ENCODE measurements at regions not wholly inside any gene's neighbourhood (a gene's known extent, or its start where the extent isn't known, plus 50 kb on each side); places are given as distances from the start of the nearest gene placed in this dataset.
A peak's percentile ranks its signal among the peaks of the same experiment; 100 is the strongest.

DNA sequence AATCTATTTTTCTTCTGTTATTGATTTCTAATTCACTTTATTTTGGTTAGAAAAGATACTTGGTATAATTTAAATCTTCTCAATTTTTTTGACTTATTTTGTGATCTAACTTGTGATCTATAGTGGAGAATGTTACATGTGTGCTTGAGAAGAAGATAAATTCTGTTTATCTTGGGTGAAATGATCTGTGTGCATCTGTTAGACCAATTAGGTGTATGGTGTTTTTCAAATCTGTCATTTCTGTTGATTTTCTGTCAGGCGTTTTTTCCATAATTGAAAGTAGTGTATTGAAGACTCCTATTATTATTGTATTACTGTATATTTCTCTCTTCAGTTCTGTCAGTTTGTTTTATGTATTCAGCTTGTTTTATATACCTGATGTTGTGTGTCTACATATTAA lies 1668.3 kb downstream of the PLA2G4A start:
- H3K27ac ChIP-seq (ENCODE audit: low read length), result no peak overlapping the region
- no peak for DNase-seq

DNA sequence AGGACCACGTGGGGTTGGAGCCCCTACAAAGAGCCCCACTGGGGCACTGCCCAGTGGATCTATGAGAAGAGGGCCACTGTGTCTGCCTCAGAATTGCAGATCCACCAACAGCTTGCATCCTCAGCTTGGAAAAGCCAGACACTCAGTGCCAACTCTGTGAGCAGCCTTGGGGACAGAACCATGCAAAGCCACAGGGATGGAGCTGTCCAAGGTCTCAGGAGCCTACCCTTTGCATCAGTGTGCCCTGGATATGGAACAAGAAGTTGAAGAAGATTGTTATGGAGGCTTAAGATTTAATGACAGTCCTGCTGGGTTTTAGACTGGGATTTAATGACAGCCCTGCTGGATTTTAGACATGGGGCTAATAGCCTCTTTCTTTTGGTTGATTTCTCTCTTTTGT lies 1670.9 kb downstream of the PLA2G4A start:
- 67% methylated on average over 1 of the region's 1 CpG for WGBS (ENCODE audit: insufficient coverage)
- no peak for DNase-seq

More for the DNA sequence above, 1668.3 kb downstream of the PLA2G4A start:
- Histone ChIP-seq H3K4me3 (ENCODE audit: low read length) (no peak overlapping the region), H3K27me3 (ENCODE audit: control insufficient read depth, insufficient read depth, low read length) (no peaks in the 10 kb centered on the region), H3K4me1 (ENCODE audit: control insufficient read depth, insufficient read depth, low read length) (no peaks in the 10 kb centered on the region), H3K9me3 (replicated peaks; ENCODE audit: control insufficient read depth, low read depth, low read length) (peaks cover 6% of the 10 kb centered on the region), H3K36me3 (ENCODE audit: control insufficient read depth, insufficient read depth, low read length) (no peaks in the 10 kb centered on the region)
- no CpG with 5 or more reads among the region's 1 CpG for WGBS (ENCODE audit: insufficient coverage)

DNA sequence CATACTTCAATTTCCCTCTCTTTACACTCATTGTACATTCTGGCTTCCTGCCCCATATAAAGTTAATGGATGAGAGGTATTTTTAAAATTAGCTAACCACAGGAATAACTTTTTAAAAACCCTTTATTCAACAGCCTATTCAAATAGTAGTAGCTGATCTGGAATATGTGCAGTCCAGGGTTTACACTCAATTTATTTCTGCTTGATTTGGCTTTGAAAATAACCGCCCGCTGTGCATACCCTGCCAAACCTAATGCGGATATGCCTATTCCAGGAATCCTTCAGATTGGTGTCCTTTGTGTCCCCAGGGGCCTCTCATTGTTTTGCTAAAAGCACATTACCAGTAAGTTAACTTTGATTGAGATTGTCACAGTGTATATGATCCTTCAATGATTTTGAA lies 1686.2 kb downstream of the PLA2G4A start:
- DNase-seq, result peak; percentile 1
- no CpG with 5 or more reads among the region's 3 CpGs for WGBS (ENCODE audit: insufficient coverage)
- Histone ChIP-seq H3K4me1 (ENCODE audit: control insufficient read depth, insufficient read depth, low read length) (no peaks in the 10 kb centered on the region), H3K27ac (ENCODE audit: low read length) (no peak overlapping the region), H3K9me3 (replicated peaks; ENCODE audit: control insufficient read depth, low read depth, low read length) (no peaks in the 10 kb centered on the region), H3K27me3 (ENCODE audit: control insufficient read depth, insufficient read depth, low read length) (no peaks in the 10 kb centered on the region), H3K4me3 (ENCODE audit: low read length) (no peak overlapping the region), H3K36me3 (ENCODE audit: control insufficient read depth, insufficient read depth, low read length) (no peaks in the 10 kb centered on the region)

More for the DNA sequence above, 1670.9 kb downstream of the PLA2G4A start:
- Histone ChIP-seq H3K27me3 (ENCODE audit: control insufficient read depth, insufficient read depth, low read length) (no peaks in the 10 kb centered on the region), H3K4me1 (ENCODE audit: control insufficient read depth, insufficient read depth, low read length) (no peaks in the 10 kb centered on the region), H3K9me3 (replicated peaks; ENCODE audit: control insufficient read depth, low read depth, low read length) (peaks cover 6% of the 10 kb centered on the region), H3K4me3 (ENCODE audit: low read length) (no peak overlapping the region), H3K27ac (ENCODE audit: low read length) (no peak overlapping the region), H3K36me3 (ENCODE audit: control insufficient read depth, insufficient read depth, low read length) (no peaks in the 10 kb centered on the region)

DNA sequence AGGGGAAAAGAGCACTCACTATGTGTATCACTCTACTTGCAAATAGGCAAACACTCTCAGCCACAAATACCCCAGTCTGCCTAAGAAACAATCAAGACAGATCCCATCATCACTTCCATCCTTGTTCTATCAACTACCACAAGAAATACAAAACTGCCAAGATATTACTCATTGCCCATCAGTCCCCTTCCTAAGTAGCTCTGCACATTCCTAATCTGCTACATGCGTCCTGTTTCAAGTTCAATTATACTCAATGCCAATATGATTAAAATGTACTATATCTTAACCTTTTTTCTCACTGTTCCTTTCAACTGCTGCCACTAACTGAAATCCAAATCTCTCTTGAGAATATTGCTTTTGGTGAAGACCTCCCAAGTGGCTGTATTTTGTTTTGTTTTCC lies 1688.4 kb downstream of the PLA2G4A start:
- Histone ChIP-seq H3K9me3 (replicated peaks; ENCODE audit: control insufficient read depth, low read depth, low read length) (no peaks in the 10 kb centered on the region), H3K36me3 (ENCODE audit: control insufficient read depth, insufficient read depth, low read length) (no peaks in the 10 kb centered on the region), H3K4me1 (ENCODE audit: control insufficient read depth, insufficient read depth, low read length) (no peaks in the 10 kb centered on the region), H3K27ac (ENCODE audit: low read length) (no peak overlapping the region), H3K27me3 (ENCODE audit: control insufficient read depth, insufficient read depth, low read length) (no peaks in the 10 kb centered on the region), H3K4me3 (ENCODE audit: low read length) (no peak overlapping the region)
- no CpG with 5 or more reads among the region's 1 CpG for WGBS (ENCODE audit: insufficient coverage)
- DNase-seq, result no peak

DNA sequence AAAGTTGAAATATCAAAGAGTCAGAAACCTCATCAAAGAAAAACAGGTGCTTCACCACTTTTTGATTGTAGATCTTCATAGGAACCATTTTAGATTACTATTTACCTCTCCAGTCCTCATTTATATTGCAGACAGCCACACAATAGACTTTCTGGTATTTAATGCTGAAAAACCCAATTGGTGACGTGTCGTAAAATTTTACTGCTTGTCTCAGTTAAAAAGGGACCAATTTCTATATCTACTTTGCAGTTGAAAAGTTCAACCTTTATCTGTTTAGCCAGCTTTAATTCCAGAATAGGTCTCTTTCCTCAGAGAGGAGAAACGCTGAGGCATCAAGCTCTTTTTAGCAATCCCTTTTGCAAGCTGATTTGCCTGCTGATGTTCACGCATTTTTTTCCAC lies 1722.4 kb downstream of the PLA2G4A start:
- no peak for DNase-seq
- WGBS (ENCODE audit: insufficient coverage), result 67% methylated on average over 2 of the region's 4 CpGs

DNA sequence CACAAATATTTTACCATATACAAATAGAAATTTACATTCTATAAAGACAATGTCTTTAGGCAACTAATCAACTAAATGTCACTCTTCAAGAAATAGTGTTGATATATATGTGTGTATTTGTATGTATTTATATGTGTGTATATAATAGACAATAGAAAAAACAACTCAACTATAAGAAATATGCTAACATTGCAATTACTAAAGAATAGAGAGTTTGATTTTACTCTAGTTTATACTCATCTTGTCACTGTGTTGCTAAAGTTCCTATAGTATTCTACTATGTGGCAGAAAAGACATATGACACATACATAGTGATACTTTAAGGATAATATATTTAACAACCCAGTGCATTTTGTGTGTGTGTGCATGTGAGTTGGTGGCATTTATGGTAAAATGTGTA lies 1728.3 kb downstream of the PLA2G4A start:
- H3K27me3 ChIP-seq (ENCODE audit: control insufficient read depth, insufficient read depth, low read length), result no peaks in the 10 kb centered on the region
- H3K27ac ChIP-seq (ENCODE audit: low read length), result no peak overlapping the region
- H3K4me3 ChIP-seq (ENCODE audit: low read length), result no peak overlapping the region

More for the DNA sequence above, 1722.4 kb downstream of the PLA2G4A start:
- no peaks in the 10 kb centered on the region for H3K27me3 ChIP-seq (ENCODE audit: control insufficient read depth, insufficient read depth, low read length)
- no peaks in the 10 kb centered on the region for H3K4me1 ChIP-seq (ENCODE audit: control insufficient read depth, insufficient read depth, low read length)
- H3K36me3 ChIP-seq (ENCODE audit: control insufficient read depth, insufficient read depth, low read length), result no peaks in the 10 kb centered on the region
- no peak overlapping the region for H3K4me3 ChIP-seq (ENCODE audit: low read length)
- no peak overlapping the region for H3K27ac ChIP-seq (ENCODE audit: low read length)
- H3K9me3 ChIP-seq (replicated peaks; ENCODE audit: control insufficient read depth, low read depth, low read length), result no peaks in the 10 kb centered on the region

DNA sequence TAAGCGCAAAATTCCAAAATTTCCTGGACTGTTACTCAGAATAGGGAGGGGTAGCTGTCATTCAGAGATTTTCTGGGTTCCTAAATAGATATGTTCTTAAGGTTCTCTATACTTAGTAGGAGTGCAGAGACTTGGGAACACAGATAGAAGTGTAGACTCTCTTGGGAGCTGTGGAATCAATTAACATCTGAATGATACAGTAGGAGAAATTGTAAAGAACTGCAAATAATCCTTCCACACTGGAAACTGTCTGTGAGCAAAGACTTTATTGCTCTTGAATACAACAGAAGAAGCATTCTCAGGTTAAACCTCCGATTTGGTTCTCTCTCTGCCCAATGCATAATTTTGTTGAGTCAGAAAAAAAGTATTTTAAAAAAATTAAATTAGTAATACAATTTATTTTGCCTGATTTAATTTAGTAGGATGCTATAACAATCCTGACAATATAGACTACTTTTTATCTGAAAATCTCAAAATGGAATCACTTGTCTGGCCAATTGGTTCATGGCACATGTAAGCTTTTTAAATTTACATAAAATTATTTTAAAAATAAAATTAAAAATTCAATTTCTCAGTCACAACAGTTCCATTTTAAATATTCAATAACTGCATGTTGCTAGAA lies 1754.3 kb downstream of the PLA2G4A start:
- Histone ChIP-seq H3K4me3 (ENCODE audit: low read length) (no peak overlapping the region), H3K27ac (ENCODE audit: low read length) (no peak overlapping the region), H3K36me3 (ENCODE audit: control insufficient read depth, insufficient read depth, low read length) (no peaks in the 10 kb centered on the region), H3K4me1 (ENCODE audit: control insufficient read depth, insufficient read depth, low read length) (no peaks in the 10 kb centered on the region), H3K27me3 (ENCODE audit: control insufficient read depth, insufficient read depth, low read length) (no peaks in the 10 kb centered on the region), H3K9me3 (replicated peaks; ENCODE audit: control insufficient read depth, low read depth, low read length) (no peaks in the 10 kb centered on the region)
- no CpG with 5 or more reads among the region's 2 CpGs for WGBS (ENCODE audit: insufficient coverage)
- no peak for DNase-seq

More for the DNA sequence above, 1728.3 kb downstream of the PLA2G4A start:
- H3K4me1 ChIP-seq (ENCODE audit: control insufficient read depth, insufficient read depth, low read length), result no peaks in the 10 kb centered on the region
- H3K9me3 ChIP-seq (replicated peaks; ENCODE audit: control insufficient read depth, low read depth, low read length), result no peaks in the 10 kb centered on the region
- H3K36me3 ChIP-seq (ENCODE audit: control insufficient read depth, insufficient read depth, low read length), result no peaks in the 10 kb centered on the region
- DNase-seq, result no peak

DNA sequence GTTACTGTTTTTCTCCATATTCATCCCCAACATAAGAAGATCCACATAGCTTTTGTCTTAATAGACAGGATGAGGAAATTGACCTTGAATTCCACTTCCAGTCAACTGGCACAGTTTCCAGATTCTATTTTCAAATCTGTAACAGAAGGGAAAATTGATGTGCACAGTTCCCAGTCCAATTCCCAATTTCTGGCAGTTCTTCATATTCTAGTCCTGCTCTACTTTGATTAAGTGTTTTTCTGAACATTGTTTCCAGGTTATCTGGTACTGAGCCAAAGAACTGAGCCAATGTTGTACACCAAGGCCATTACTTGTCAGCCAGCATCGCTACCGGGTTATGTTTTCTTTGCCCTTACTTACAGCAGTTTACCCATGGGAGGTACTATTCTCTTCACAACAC lies 1755.4 kb downstream of the PLA2G4A start:
- 20% methylated on average over 2 of the region's 2 CpGs for WGBS (ENCODE audit: insufficient coverage)
- H3K9me3 ChIP-seq (replicated peaks; ENCODE audit: control insufficient read depth, low read depth, low read length), result no peaks in the 10 kb centered on the region
- no peaks in the 10 kb centered on the region for H3K27me3 ChIP-seq (ENCODE audit: control insufficient read depth, insufficient read depth, low read length)
- H3K27ac ChIP-seq (ENCODE audit: low read length), result no peak overlapping the region
- H3K4me1 ChIP-seq (ENCODE audit: control insufficient read depth, insufficient read depth, low read length), result no peaks in the 10 kb centered on the region
- no peaks in the 10 kb centered on the region for H3K36me3 ChIP-seq (ENCODE audit: control insufficient read depth, insufficient read depth, low read length)
- DNase-seq, result peak; percentile 39
- H3K4me3 ChIP-seq (ENCODE audit: low read length), result no peak overlapping the region

DNA sequence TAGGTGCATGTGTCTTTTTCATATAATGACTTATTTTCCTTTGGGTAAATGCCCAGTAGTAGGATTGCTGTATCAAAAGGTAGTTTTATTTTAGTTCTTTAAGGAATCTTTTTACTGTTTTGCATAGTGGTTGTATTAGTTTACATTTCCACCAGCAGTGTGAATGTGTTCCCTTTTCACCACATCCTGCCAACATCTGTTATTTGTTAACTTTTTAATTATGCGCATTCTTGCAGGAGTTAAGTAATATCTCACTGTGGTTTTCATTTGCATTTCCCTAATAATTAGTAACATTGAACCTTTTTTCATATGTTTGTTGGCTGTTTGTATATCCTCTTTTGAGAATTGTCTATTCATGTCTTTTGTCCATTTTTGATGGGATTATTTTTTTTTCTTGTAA lies 1761.9 kb downstream of the PLA2G4A start:
- DNase-seq, result no peak
- H3K27ac ChIP-seq (ENCODE audit: low read length), result no peak overlapping the region
- H3K36me3 ChIP-seq (ENCODE audit: control insufficient read depth, insufficient read depth, low read length), result no peaks in the 10 kb centered on the region
- no peaks in the 10 kb centered on the region for H3K27me3 ChIP-seq (ENCODE audit: control insufficient read depth, insufficient read depth, low read length)
- H3K9me3 ChIP-seq (replicated peaks; ENCODE audit: control insufficient read depth, low read depth, low read length), result no peaks in the 10 kb centered on the region
- H3K4me3 ChIP-seq (ENCODE audit: low read length), result no peak overlapping the region
- WGBS (ENCODE audit: insufficient coverage), result no CpG with 5 or more reads among the region's 1 CpG
- no peaks in the 10 kb centered on the region for H3K4me1 ChIP-seq (ENCODE audit: control insufficient read depth, insufficient read depth, low read length)

DNA sequence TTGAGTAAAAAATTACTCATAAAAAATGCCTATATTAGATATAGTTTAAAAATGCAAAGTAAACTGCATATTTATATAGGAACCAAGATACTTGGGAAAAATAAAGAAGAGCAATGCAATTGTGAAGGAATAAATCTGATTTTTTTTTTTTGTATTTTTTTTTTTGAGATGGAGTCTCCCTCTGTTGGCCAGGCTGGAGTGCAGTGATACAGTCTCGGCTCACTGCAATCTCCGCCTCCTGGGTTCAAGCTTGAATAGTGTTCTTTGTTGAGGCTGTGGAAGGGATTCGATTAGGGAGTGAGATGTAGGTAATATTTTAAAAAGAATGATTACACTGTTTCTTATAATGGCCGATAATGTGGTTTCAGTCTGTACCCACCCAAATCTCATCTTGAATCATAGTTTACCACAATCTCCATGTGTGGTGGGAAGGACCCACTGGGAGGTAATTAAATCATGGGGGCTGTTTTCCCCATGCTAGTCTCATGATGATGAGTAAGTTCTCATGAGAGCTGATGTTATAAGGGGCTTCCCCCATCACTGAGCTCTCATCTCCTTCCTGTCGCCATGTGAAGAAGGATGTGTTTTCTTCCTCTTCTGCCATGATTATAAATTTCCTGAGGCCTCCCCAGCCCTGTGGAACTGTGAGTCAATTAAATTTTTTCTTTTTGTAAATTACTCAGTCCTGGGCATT lies 1765.9 kb downstream of the PLA2G4A start:
- H3K4me1 ChIP-seq (ENCODE audit: control insufficient read depth, insufficient read depth, low read length), result no peaks in the 10 kb centered on the region
- DNase-seq, result no peak
- no peaks in the 10 kb centered on the region for H3K9me3 ChIP-seq (replicated peaks; ENCODE audit: control insufficient read depth, low read depth, low read length)
- no CpG with 5 or more reads among the region's 5 CpGs for WGBS (ENCODE audit: insufficient coverage)
- H3K36me3 ChIP-seq (ENCODE audit: control insufficient read depth, insufficient read depth, low read length), result no peaks in the 10 kb centered on the region
- no peak overlapping the region for H3K4me3 ChIP-seq (ENCODE audit: low read length)
- no peaks in the 10 kb centered on the region for H3K27me3 ChIP-seq (ENCODE audit: control insufficient read depth, insufficient read depth, low read length)
- H3K27ac ChIP-seq (ENCODE audit: low read length), result no peak overlapping the region

All from muscle of leg (tissue), 3 donors.